ENCODE measurements at regions not wholly inside any gene's neighbourhood (a gene's known extent, or its start where the extent isn't known, plus 50 kb on each side); places are given as distances from the start of the nearest gene placed in this dataset.

DNA sequence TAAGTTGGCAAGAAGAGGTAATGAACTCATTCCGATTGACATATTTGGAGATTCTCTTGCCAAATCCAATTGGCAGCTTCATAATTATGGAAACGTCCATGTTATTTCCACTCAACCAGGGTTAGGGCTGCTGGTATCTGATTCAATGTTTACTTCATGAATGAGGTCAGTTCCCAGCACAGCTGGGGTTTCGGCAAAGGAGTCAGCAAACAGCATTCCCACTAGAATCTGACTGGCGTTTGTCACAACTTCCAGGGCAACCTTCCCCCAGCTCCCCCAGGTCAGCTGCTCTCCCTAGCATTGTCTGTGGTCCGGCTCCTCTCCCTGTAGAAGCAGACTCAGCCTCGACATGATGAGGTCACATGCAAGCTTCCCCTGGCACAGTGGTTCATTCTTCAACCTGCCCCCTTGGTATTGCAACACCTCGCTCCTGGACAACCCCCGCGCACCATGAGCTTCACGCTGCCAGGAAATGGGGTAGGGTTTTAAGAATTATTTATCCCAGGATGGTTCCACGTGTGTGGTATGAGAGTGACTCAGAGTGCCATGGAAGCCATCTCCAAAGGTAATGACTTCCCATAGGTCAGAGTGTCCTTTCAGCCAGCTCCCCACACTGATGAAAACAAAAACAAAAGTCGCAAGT lies 100.7 kb upstream of the SLC25A33 start:
- no peak for DNase-seq (ENCODE audit: low spot score)
- H3K4me2 ChIP-seq, result no peak overlapping the region
- no peaks in the 10 kb centered on the region for H3K9me3 Mint-ChIP-seq

More for the DNA sequence above, 100.7 kb upstream of the SLC25A33 start:
- Mint-ChIP-seq H3K27me3 (ENCODE audit: insufficient read depth, low read depth, poor library complexity) (peaks cover 5% of the 10 kb centered on the region), H3K36me3 (ENCODE audit: low read depth) (no peaks in the 10 kb centered on the region), H3K4me3 (no peak overlapping the region), H3K4me1 (peaks cover 16% of the 10 kb centered on the region), H3K27ac (no peak overlapping the region)
- Histone ChIP-seq H3K4me3 (no peak overlapping the region), H4K20me1 (replicated peaks; ENCODE audit: insufficient read depth) (no peaks in the 10 kb centered on the region), H3K4me1 (ENCODE audit: insufficient read depth) (no peaks in the 10 kb centered on the region; the same call in 1 of the 2 replicates), H3F3A (replicated peaks; ENCODE audit: low read depth) (no peaks in the 10 kb centered on the region), H3K36me3 (ENCODE audit: insufficient read depth) (no peaks in the 10 kb centered on the region), H2AFZ (no peak overlapping the region), H3K79me2 (replicated peaks; ENCODE audit: insufficient read depth) (no peaks in the 10 kb centered on the region), H3K27me3 (ENCODE audit: insufficient read depth) (no peaks in the 10 kb centered on the region), H3K9me2 (ENCODE audit: insufficient read depth) (no peaks in the 10 kb centered on the region), H3K27ac (ENCODE audit: low read depth) (no peak overlapping the region)
- TF ChIP-seq CTCF (conservative IDR thresholded peaks at IDR 0.05; ENCODE audit: low read depth in 2 of 2), result no peak
- TF ChIP-seq NANOG (IDR thresholded peaks at IDR 0.05; ENCODE audit: borderline replicate concordance), result no peak
- TF ChIP-seq ZNF114 (CRISPR knock-in tag; IDR thresholded peaks at IDR 0.05), result no peak
- no peak for TF ChIP-seq EZH2phosphoT487 (IDR thresholded peaks at IDR 0.05; ENCODE audit: unreplicated experiment)
- no peak for TF ChIP-seq STAT1 (IDR thresholded peaks at IDR 0.05; ENCODE audit: unreplicated experiment)
- TF ChIP-seq JUNB (IDR thresholded peaks at IDR 0.05; ENCODE audit: unreplicated experiment), result no peak
- TF ChIP-seq ZNF331 (CRISPR knock-in tag; IDR thresholded peaks at IDR 0.05; ENCODE audit: low read depth), result no peak
- TF ChIP-seq CREB1 (CRISPR knock-in tag; IDR thresholded peaks at IDR 0.05; ENCODE audit: low read depth), result no peak
- TF ChIP-seq, protein P1, sequence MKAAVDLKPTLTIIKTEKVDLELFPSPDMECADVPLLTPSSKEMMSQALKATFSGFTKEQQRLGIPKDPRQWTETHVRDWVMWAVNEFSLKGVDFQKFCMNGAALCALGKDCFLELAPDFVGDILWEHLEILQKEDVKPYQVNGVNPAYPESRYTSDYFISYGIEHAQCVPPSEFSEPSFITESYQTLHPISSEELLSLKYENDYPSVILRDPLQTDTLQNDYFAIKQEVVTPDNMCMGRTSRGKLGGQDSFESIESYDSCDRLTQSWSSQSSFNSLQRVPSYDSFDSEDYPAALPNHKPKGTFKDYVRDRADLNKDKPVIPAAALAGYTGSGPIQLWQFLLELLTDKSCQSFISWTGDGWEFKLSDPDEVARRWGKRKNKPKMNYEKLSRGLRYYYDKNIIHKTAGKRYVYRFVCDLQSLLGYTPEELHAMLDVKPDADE (IDR thresholded peaks at IDR 0.05), result no peak
- TF ChIP-seq REST (IDR thresholded peaks at IDR 0.05; ENCODE audit: unreplicated experiment), result no peak
- TF ChIP-seq, protein P2, sequence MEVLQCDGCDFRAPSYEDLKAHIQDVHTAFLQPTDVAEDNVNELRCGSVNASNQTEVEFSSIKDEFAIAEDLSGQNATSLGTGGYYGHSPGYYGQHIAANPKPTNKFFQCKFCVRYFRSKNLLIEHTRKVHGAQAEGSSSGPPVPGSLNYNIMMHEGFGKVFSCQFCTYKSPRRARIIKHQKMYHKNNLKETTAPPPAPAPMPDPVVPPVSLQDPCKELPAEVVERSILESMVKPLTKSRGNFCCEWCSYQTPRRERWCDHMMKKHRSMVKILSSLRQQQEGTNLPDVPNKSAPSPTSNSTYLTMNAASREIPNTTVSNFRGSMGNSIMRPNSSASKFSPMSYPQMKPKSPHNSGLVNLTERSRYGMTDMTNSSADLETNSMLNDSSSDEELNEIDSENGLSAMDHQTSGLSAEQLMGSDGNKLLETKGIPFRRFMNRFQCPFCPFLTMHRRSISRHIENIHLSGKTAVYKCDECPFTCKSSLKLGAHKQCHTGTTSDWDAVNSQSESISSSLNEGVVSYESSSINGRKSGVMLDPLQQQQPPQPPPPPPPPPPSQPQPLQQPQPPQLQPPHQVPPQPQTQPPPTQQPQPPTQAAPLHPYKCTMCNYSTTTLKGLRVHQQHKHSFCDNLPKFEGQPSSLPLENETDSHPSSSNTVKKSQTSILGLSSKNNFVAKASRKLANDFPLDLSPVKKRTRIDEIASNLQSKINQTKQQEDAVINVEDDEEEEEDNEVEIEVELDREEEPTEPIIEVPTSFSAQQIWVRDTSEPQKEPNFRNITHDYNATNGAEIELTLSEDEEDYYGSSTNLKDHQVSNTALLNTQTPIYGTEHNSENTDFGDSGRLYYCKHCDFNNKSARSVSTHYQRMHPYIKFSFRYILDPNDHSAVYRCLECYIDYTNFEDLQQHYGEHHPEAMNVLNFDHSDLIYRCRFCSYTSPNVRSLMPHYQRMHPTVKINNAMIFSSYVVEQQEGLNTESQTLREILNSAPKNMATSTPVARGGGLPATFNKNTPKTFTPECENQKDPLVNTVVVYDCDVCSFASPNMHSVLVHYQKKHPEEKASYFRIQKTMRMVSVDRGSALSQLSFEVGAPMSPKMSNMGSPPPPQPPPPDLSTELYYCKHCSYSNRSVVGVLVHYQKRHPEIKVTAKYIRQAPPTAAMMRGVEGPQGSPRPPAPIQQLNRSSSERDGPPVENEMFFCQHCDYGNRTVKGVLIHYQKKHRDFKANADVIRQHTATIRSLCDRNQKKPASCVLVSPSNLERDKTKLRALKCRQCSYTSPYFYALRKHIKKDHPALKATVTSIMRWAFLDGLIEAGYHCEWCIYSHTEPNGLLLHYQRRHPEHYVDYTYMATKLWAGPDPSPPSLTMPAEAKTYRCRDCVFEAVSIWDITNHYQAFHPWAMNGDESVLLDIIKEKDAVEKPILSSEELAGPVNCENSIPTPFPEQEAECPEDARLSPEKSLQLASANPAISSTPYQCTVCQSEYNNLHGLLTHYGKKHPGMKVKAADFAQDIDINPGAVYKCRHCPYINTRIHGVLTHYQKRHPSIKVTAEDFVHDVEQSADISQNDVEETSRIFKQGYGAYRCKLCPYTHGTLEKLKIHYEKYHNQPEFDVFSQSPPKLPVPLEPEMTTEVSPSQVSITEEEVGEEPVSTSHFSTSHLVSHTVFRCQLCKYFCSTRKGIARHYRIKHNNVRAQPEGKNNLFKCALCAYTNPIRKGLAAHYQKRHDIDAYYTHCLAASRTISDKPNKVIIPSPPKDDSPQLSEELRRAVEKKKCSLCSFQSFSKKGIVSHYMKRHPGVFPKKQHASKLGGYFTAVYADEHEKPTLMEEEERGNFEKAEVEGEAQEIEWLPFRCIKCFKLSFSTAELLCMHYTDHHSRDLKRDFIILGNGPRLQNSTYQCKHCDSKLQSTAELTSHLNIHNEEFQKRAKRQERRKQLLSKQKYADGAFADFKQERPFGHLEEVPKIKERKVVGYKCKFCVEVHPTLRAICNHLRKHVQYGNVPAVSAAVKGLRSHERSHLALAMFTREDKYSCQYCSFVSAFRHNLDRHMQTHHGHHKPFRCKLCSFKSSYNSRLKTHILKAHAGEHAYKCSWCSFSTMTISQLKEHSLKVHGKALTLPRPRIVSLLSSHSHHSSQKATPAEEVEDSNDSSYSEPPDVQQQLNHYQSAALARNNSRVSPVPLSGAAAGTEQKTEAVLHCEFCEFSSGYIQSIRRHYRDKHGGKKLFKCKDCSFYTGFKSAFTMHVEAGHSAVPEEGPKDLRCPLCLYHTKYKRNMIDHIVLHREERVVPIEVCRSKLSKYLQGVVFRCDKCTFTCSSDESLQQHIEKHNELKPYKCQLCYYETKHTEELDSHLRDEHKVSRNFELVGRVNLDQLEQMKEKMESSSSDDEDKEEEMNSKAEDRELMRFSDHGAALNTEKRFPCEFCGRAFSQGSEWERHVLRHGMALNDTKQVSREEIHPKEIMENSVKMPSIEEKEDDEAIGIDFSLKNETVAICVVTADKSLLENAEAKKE (CRISPR knock-in tag; IDR thresholded peaks at IDR 0.05), result no peak
- TF ChIP-seq EZH2 (IDR thresholded peaks at IDR 0.05; ENCODE audit: low read depth, unreplicated experiment), result no peak
- no peak for TF ChIP-seq POLR2AphosphoS5 (IDR thresholded peaks at IDR 0.05; ENCODE audit: low read depth)
- ATAC-seq, result no peak; the same call in 1 of the 3 replicates

All from GM23338 (cell line).